HEK293 (cell line): ENCODE measurements at regions not wholly inside any gene's neighbourhood (a gene's known extent, or its start where the extent isn't known, plus 50 kb on each side); places are given as distances from the start of the nearest gene placed in this dataset.

Source experiments
- CTCF ChIA-PET: fragments of 350-600 bp; formaldehyde crosslinking; extraction: SDS; loops from one replicate; lab custom pipeline; 2021; ENCODE audit warnings: antibody characterized with exemption; lab: Yijun Ruan, JAX
- POLR2A ChIA-PET: fragments of 300-600 bp; formaldehyde crosslinking; extraction: SDS; loops from one replicate; lab custom pipeline; 2020; ENCODE audit warnings: antibody characterized with exemption, inconsistent platforms; lab: Yijun Ruan, JAX
- H3K27ac ChIP-seq: fragments of 200-500 bp; sonication (Bioruptor generic); 2 replicates; pipeline ENCODE4 v1.5.1; 2014; ENCODE audit warnings: low read depth, low read length, control low read depth, inconsistent platforms; ENCODE audit errors: extremely low read depth
- H3K36me3 ChIP-seq, 2 experiments: fragments of 200-500 bp in 1 of 2; sonication (Bioruptor generic) in 1 of 2; 1 replicate in 1 of 2; 2 replicates in 1 of 2; pipeline ENCODE4 v1.5.1; 2014 to 2017; ENCODE audit warnings: inconsistent platforms in 2 of 2, low read length in 2 of 2; ENCODE audit not compliant: control insufficient read depth in 2 of 2, insufficient read depth in 1 of 2
- H3K4me1 ChIP-seq: fragments of 200-500 bp; sonication (Bioruptor generic); 2 replicates; pipeline ENCODE4 v1.5.1; 2014; ENCODE audit warnings: mild to moderate bottlenecking, low read length, inconsistent platforms; ENCODE audit not compliant: control insufficient read depth, insufficient read depth
- H3K4me3 ChIP-seq: 2 replicates; pipeline ENCODE4 v1.5.1; 2011; ENCODE audit warnings: low read depth, mild to moderate bottlenecking, control low read depth, low read length, moderate library complexity
- H3K9me3 ChIP-seq: fragments of 200-500 bp; sonication (Bioruptor generic); 2 replicates; pipeline ENCODE4 v1.5.1; 2014; ENCODE audit warnings: low read depth, low read length, inconsistent platforms; ENCODE audit not compliant: control insufficient read depth, insufficient read depth
- AEBP2 ChIP-seq: fragments of 450-650 bp; formaldehyde crosslinking; IDR thresholded peaks from 2 replicates; pipeline ENCODE4 v1.5.1; 2016; ENCODE audit warnings: missing biosample characterization, missing genetic modification characterization, borderline replicate concordance
- HIC1 ChIP-seq: fragments of 450-650 bp; formaldehyde crosslinking; IDR thresholded peaks from 2 replicates; pipeline ENCODE4 v1.5.1; 2016; ENCODE audit warnings: missing biosample characterization, missing genetic modification characterization
- PRDM4 ChIP-seq: fragments of 450-650 bp; formaldehyde crosslinking; IDR thresholded peaks from 2 replicates; pipeline ENCODE4 v1.5.1; 2017; ENCODE audit warnings: missing biosample characterization, missing genetic modification characterization
- YY1 ChIP-seq: fragments of 450-650 bp; formaldehyde crosslinking; IDR thresholded peaks from 2 replicates; pipeline ENCODE4 v1.5.1; 2018; ENCODE audit warnings: missing biosample characterization, missing genetic modification characterization
- ZEB2 ChIP-seq: fragments of 450-650 bp; formaldehyde crosslinking; IDR thresholded peaks from 2 replicates; pipeline ENCODE4 v1.5.1; 2016; ENCODE audit warnings: missing biosample characterization, missing genetic modification characterization
- ZNF223 ChIP-seq: fragments of 450-650 bp; formaldehyde crosslinking; IDR thresholded peaks from 2 replicates; pipeline ENCODE4 v1.5.1; 2016; ENCODE audit warnings: missing biosample characterization, missing genetic modification characterization
- ZNF26 ChIP-seq: fragments of 450-650 bp; formaldehyde crosslinking; IDR thresholded peaks from 2 replicates; pipeline ENCODE4 v1.5.1; 2016; ENCODE audit warnings: missing biosample characterization, missing genetic modification characterization
- ZNF292 ChIP-seq: fragments of 450-650 bp; formaldehyde crosslinking; IDR thresholded peaks from 2 replicates; pipeline ENCODE4 v1.5.1; 2016; ENCODE audit warnings: low read depth, missing biosample characterization, missing genetic modification characterization, borderline replicate concordance
- ZNF302 ChIP-seq: fragments of 450-650 bp; formaldehyde crosslinking; IDR thresholded peaks from 2 replicates; pipeline ENCODE4 v1.5.1; 2016; ENCODE audit warnings: missing biosample characterization, missing genetic modification characterization, low read depth
- ZNF48 ChIP-seq: fragments of 450-650 bp; formaldehyde crosslinking; IDR thresholded peaks from 2 replicates; pipeline ENCODE4 v1.5.1; 2016; ENCODE audit warnings: missing biosample characterization, missing genetic modification characterization
- ZNF664 ChIP-seq: fragments of 450-650 bp; formaldehyde crosslinking; IDR thresholded peaks from 2 replicates; pipeline ENCODE4 v1.5.1; 2016; ENCODE audit warnings: missing biosample characterization, missing genetic modification characterization
- ZNF677 ChIP-seq: fragments of 450-650 bp; IDR thresholded peaks from 2 replicates; pipeline ENCODE4 v1.5.0; 2018; ENCODE audit warnings: missing biosample characterization, mild to moderate bottlenecking, missing genetic modification characterization, moderate library complexity
- ZNF701 ChIP-seq: fragments of 450-650 bp; formaldehyde crosslinking; IDR thresholded peaks from 2 replicates; pipeline ENCODE4 v1.5.1; 2016; ENCODE audit warnings: missing biosample characterization, missing genetic modification characterization
- ZNF785 ChIP-seq: fragments of 450-650 bp; formaldehyde crosslinking; IDR thresholded peaks from 2 replicates; pipeline ENCODE4 v1.5.1; 2016; ENCODE audit warnings: missing biosample characterization, missing genetic modification characterization
- ZNF837 ChIP-seq: fragments of 450-650 bp; formaldehyde crosslinking; IDR thresholded peaks from 2 replicates; pipeline ENCODE4 v1.5.1; 2016; ENCODE audit warnings: missing biosample characterization, missing genetic modification characterization
- TF ChIP-seq, protein P1 (sequence below): fragments of 450-650 bp; formaldehyde crosslinking; IDR thresholded peaks from 2 replicates; pipeline ENCODE4 v1.5.1; 2016; ENCODE audit warnings: missing biosample characterization, missing genetic modification characterization
- TF ChIP-seq, protein P2 (sequence below): fragments of 450-650 bp; formaldehyde crosslinking; IDR thresholded peaks from 2 replicates; pipeline ENCODE4 v1.5.1; 2017; ENCODE audit warnings: missing biosample characterization, missing genetic modification characterization
- TF ChIP-seq, protein P3 (sequence below): IDR thresholded peaks from 2 replicates; pipeline ENCODE4 v1.6.1; 2011; ENCODE audit warnings: mild to moderate bottlenecking, low read depth, low read length, borderline replicate concordance

GRCh38 chr2:12338946-12339697 is 377.6 kb upstream of the TRIB2 start:
- POLR2A ChIA-PET: no interaction called here
- CTCF ChIA-PET: interaction anchor here (0.6 kb wide), 1 partner anchor 15 kb away, joined by 3 read pairs; no protein-coding TSS in a partner anchor
- H3K36me3 ChIP-seq: no peaks in the 10 kb centered on the region
- no peak overlapping the region for H3K27ac ChIP-seq
- no peaks in the 10 kb centered on the region for H3K4me1 ChIP-seq
- TF ChIP-seq, protein P1, sequence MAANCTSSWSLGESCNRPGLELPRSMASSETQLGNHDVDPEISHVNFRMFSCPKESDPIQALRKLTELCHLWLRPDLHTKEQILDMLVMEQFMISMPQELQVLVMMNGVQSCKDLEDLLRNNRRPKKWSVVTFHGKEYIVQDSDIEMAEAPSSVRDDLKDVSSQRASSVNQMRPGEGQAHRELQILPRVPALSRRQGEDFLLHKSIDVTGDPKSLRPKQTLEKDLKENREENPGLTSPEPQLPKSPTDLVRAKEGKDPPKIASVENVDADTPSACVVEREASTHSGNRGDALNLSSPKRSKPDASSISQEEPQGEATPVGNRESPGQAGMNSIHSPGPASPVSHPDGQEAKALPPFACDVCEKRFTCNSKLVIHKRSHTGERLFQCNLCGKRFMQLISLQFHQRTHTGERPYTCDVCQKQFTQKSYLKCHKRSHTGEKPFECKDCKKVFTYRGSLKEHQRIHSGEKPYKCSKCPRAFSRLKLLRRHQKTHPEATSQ (tag by site-specific recombination): no peak
- no peak for TF ChIP-seq ZNF48 (tag by site-specific recombination)
- H3K9me3 ChIP-seq: no peaks in the 10 kb centered on the region
- no peak overlapping the region for H3K4me3 ChIP-seq

DNA sequence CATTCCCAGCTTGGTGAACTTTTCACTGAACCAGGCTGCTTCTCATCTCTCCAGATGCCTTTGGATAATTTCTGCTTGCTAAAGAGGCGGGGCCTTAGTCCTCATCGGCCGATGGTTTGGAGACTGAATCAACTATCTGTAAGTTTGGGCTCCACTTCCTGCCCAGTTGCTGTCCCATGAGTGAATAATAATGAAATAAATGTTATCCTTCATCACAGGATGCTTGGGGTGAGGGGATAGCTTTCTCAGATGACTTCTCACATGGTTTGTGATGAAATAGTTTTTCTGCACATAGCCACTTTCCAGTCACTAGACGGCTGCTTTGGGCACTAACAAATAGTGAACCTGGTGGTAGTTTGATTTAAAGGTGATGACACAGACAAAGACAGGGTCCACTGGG is 376.6 kb upstream of the TRIB2 start:
- Histone ChIP-seq H3K36me3 (no peaks in the 10 kb centered on the region), H3K9me3 (no peaks in the 10 kb centered on the region), H3K4me3 (no peak overlapping the region)
- ChIA-PET CTCF (interaction anchor here (0.6 kb wide), 1 partner anchor 16 kb away, joined by 3 read pairs; no protein-coding TSS in a partner anchor), POLR2A (no interaction called here)
- TF ChIP-seq YY1 (tag by site-specific recombination) (no peak), ZNF677 (tag by site-specific recombination) (no peak), ZNF302 (tag by site-specific recombination) (no peak), HIC1 (tag by site-specific recombination) (no peak)
- TF ChIP-seq, all 188 proteins: peak for 0
- Histone ChIP-seq H3K27ac (no peak overlapping the region), H3K4me1 (no peaks in the 10 kb centered on the region)

- no peaks in the 10 kb centered on the region for H3K4me1 ChIP-seq
- no peaks in the 10 kb centered on the region for H3K9me3 ChIP-seq
- ChIA-PET POLR2A (no interaction called here), CTCF (no interaction called here)
- H3K27ac ChIP-seq: no peak overlapping the region
- H3K36me3 ChIP-seq: no peaks in the 10 kb centered on the region
- H3K4me3 ChIP-seq: no peak overlapping the region
- TF ChIP-seq ZNF223 (tag by site-specific recombination) (no peak), ZNF701 (tag by site-specific recombination) (no peak), PRDM4 (no peak), ZEB2 (tag by site-specific recombination) (no peak), ZNF292 (tag by site-specific recombination) (no peak), ZNF785 (no peak), ZNF837 (no peak), AEBP2 (tag by site-specific recombination) (no peak), ZNF26 (tag by site-specific recombination) (no peak), ZNF664 (no peak)
- TF ChIP-seq, protein P2, sequence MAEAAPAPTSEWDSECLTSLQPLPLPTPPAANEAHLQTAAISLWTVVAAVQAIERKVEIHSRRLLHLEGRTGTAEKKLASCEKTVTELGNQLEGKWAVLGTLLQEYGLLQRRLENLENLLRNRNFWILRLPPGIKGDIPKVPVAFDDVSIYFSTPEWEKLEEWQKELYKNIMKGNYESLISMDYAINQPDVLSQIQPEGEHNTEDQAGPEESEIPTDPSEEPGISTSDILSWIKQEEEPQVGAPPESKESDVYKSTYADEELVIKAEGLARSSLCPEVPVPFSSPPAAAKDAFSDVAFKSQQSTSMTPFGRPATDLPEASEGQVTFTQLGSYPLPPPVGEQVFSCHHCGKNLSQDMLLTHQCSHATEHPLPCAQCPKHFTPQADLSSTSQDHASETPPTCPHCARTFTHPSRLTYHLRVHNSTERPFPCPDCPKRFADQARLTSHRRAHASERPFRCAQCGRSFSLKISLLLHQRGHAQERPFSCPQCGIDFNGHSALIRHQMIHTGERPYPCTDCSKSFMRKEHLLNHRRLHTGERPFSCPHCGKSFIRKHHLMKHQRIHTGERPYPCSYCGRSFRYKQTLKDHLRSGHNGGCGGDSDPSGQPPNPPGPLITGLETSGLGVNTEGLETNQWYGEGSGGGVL (tag by site-specific recombination): no peak
- TF ChIP-seq, protein P3, sequence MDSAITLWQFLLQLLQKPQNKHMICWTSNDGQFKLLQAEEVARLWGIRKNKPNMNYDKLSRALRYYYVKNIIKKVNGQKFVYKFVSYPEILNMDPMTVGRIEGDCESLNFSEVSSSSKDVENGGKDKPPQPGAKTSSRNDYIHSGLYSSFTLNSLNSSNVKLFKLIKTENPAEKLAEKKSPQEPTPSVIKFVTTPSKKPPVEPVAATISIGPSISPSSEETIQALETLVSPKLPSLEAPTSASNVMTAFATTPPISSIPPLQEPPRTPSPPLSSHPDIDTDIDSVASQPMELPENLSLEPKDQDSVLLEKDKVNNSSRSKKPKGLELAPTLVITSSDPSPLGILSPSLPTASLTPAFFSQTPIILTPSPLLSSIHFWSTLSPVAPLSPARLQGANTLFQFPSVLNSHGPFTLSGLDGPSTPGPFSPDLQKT: no peak
Measured at GRCh38 chr2:12341215-12341614, 375.5 kb upstream of the TRIB2 start.
